MM.1S (cell line): ENCODE measurements at regions not wholly inside any gene's neighbourhood (a gene's known extent, or its start where the extent isn't known, plus 50 kb on each side); places are given as distances from the start of the nearest gene placed in this dataset.

Experiments used
- CTCF ChIP-seq: fragments of 300-600 bp; sonication (generic); IDR thresholded peaks from 2 replicates; pipeline ENCODE4 v1.5.1; 2016; ENCODE audit warnings: antibody characterized with exemption, low read length, mixed read lengths
- EZH2 ChIP-seq: fragments of 300-600 bp; sonication (generic); optimal IDR thresholded peaks from 2 replicates; pipeline ENCODE3; 2017; ENCODE audit warnings: low read depth, mild to moderate bottlenecking, antibody characterized with exemption, low read length, mixed read lengths
- EZH2phosphoT487 ChIP-seq: fragments of 300-600 bp; sonication (generic); IDR thresholded peaks from 2 replicates; pipeline ENCODE4 v1.6.1; 2018; ENCODE audit warnings: antibody characterized with exemption, low read length

GRCh38 chr2:176935543-176936102, 277.0 kb upstream of the HNRNPA3 start:
- TF ChIP-seq EZH2 = no peak
- TF ChIP-seq CTCF = no peak
- no peak for TF ChIP-seq EZH2phosphoT487
